HG02623 (cell line): ENCODE measurements at regions not wholly inside any gene's neighbourhood (a gene's known extent, or its start where the extent isn't known, plus 50 kb on each side); places are given as distances from the start of the nearest gene placed in this dataset.

Experiments
- ATAC-seq: cut with Tn5 transposase; IDR thresholded peaks from one replicate; pipeline ENCODE4 v1.9.1; 2021; ENCODE audit warnings: moderate library complexity; ENCODE audit not compliant: unreplicated experiment

DNA sequence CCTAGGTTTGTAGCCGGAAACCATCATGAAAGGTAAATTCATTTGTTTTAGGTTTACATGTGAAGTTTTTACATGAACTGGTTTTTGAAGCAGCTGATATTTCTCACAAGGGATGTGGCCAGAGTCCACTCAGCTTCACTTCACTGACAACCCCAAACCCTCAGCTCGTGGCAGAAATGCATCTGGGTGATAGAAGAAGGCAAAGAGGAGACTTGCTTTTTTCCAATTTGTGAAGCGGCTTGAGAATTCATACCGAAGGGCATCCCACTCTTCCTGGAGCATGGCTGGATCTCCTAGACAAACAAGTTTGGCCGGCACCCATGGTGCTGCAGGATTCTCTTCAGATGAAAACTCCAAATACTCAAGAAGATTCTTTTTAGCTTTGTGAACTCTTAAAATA, 392.8 kb upstream of the CNR1 start:
- ATAC-seq: no peak

DNA sequence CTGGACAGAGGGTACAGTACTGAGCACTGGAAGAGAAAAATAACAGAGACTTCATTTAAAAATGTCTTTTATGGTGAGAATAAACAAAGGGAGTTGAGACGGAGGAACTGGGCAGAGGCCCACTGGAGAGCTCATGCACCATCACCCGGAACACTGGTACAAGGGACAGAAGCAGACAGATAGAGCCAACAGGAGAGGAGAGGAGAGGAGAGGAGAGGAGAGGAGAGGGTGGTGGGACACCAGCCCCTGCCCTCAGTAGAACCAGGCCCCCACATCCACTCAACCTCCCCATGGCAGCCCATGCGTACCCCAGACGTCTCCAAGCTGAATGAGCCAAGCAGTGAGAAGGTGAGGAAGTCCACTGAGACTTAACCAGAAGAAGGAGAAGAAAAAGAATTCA, 390.5 kb upstream of the CNR1 start:
- no peak for ATAC-seq

DNA sequence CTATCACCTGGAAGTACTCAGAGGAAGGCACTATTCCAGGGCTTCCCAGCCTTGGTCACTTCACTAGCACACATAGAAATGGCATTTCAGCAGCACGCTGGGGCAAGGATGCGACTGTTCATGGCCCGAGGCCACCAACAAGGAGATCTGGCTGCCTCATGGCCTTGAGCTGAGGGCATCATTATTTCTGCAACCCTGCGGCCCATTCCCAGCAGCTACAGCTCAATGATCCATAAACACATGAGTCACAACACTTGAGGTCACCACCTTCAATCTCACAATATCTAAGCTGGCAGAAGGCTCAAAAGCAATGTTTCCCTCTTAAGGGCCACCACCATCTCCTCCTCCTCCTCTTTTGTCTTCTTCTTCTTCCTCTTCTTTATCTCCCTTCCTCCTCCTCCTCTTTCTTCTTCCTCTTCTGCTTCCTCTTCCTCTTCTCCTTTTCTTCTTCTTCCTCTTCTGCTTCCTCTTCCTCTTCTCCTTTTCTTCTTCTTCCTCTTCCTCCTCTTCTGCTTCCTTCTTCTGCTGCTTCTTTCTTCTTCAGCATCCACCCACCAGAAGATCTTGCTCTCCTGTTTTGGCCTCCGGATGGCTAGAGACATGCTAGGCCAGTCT, 382.9 kb upstream of the CNR1 start:
- no peak for ATAC-seq

DNA sequence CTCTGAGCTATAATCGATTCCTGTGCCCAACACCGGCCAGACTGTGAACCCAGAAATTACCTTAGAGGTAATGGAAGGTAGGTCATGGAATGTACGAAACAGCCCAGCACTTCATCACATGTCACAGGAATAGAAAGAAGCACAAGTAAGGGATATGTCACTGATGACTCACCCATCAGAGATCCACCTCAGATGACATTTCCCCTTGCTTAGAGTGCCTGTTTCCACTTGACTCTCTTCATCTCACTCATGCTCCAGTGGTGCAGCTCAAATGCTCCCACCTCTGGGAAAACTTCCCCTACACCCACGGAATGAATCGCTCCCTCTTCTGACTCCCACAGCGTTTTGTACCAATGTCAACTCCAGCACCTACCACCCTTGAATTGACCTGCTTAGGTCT, 381.6 kb upstream of the CNR1 start:
- no peak for ATAC-seq

DNA sequence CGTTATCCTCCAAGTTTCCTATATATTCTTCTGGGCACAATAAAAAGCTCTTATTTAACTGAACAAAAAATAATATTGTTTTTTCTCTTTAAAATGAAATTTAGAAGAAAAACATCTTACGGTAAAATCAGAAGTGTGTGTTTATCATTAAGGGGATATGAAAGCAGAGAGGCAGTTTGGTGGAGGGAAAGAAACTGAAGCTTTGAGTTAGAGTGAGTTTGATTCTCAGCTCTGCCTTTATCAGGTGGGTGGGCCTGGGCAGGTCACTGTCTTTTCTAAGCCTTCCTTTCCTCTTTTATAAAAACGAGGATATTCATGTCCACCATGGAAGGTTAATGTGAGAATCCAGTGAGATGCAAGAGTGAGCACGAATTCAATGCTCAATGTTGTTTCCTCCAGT, 379.8 kb upstream of the CNR1 start:
- no peak for ATAC-seq

DNA sequence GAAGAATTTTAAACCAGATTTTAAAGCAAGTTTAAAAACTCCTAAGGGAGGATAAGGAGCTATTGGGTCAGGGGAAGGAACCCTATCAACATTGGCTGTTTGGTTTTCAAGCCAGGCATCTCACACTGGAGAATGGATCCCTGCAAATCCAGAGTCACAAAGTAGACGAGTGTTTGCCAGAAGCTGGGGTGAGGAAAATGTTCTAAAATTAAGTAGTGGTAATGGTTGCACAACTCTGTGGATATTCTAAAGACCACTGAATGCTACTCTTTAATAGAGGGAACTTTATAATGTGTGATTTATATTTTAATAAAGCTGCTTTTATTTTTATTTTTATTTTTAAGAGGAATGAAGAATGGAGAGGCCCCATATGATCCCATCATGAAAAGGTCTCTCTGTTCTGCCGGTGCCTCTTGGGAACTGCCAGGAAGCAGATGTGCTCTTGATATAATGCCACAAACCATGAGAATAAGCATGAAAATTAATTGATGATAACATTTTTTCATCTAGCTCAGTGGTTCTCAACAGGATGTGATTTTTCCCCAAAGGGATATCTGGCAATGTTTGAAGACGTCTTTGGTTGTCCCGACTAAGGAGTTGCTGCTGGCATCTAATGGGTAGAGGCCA, 379.0 kb upstream of the CNR1 start:
- ATAC-seq: no peak

DNA sequence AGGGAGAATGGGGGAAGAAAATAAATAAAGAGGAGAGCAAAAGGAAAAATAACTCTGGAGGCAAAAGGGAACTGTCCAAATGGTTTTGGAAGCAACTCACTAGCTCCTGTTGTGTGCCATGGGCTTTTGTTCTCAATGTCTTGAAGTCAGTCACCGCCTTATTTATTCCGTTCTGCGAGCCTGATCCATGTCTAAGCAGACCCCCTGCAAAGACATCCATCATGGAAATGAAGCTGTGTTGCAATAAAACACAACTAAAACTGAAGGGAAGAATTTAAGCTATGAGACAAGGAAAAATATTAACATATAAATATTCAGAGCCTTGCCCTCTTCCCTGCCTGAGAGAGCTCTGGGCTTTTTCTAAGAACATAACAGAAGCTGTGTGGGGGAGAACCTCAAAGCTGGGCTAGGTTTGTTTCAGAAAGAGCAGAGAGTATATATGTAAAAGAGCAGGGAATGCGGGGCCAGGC, 373.2 kb upstream of the CNR1 start:
- ATAC-seq: no peak

DNA sequence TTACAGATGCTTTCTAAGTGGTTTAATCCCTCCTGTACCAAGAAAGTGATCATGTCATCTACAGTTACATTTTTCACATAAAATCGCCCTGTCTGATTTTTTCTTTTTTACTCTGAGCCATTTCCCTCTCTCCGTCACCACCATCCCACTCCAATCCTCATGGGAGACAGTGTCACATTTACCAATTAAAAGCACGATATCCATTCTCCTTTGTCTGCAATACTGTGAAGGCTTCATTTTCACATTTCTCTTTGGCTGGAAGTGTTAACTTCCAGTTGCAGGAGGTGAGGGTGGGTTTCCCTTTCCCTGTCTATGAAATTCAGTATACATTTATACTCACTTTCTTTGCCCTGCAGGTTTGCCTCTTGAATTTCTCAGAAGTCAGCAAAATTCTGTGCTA, 372.7 kb upstream of the CNR1 start:
- no peak for ATAC-seq

DNA sequence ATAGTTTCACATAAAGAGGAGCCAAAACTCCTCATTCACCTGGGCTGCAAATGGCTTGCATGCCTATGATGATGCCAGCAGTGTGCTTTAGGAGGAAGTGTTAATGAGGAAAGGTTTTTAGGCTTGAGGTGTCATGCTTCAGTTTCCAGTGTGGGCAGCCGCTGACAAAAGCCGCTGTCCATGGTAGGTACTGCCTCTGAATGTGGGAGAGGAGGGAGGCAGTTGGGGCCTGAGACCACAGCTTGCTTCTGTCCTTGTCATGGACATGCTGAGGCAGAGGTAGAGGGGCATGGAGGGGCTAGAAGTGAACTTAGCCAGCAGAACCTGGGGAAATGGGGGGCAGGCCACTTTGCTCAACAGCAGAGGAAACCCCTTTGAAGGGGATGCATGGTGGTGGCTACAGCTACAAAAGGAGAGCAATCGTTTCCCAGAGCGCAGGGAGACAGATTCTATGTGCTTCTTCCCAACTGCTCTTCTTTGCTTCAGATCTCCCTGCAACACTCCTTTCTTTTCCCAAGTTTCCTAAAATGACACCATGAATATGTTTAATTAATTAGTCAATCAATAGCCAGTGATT, 372.1 kb upstream of the CNR1 start:
- no peak for ATAC-seq

DNA sequence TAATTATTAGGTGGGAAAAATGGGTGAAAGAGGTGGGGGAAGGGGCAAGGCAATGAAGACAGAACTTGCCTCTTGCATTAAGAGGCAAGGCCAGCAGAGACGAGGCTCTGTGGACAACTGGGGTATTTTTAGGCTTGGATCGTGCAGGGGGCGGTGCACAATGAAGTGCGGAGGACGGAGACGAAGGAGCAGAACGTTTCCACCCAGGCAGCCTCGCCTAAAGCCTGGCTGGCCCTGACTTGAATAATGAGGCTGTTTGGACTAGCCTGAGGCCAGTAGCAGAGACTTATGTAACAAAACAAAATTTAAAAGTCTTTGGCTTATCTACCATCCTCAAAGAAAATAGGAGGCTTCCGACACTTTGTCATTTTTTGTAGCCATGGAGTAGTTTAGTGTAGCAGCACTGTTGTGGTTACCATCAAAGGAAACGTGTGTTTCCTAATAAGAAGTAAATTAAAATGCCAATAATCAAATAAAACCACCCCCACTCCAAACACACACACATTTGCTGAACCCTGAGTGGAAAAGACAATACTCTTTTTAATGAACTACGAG, 370.0 kb upstream of the CNR1 start:
- ATAC-seq: no peak

DNA sequence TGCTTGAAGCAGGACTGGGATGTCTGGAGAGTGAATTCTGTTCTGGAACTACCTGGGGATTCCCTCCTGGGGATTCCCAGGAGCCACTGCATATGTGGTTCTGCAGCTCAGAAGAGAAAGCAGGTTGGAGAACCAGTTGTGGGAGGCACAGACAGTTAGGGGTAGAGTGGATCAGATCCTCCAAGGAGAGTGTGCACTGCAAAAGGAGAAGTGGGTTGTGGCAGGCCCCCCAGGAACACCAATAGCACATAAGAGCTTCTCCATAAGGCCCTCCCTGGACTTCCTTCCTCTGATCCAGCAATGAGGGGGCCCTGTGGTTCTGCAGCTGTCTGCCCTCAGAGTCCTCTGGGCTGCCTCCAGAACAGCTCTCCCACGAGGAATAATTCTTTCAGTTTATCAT, 369.2 kb upstream of the CNR1 start:
- no peak for ATAC-seq

DNA sequence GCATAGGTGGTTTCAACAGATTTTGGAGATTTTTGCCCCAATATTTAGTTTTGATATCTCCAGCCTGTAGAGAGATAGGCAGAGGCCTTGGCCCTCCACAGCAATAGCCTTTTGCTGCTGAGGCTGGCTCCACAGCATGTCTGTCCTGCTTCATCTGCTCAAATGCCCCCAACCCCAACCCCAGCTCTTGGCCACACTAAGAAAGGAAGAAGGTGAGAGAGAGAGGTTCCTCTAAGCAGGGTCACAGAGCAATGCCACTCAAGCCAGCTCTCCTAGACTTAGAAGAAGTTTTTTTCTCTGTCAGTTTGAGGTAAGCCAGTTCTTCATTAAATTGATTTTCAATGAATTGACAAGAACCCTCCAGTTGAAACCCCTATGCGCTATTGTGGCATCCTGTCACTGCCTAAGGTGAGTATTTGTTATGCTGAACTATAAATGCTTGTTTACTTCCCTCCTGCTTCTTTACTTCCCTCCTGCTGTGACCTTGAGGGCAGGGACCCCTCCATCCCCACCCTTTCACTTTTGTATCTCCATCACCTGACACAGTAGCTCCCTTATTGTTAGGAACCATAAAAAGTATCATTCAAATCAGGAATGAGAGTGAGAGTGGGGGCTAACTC, 366.2 kb upstream of the CNR1 start:
- ATAC-seq: no peak

DNA sequence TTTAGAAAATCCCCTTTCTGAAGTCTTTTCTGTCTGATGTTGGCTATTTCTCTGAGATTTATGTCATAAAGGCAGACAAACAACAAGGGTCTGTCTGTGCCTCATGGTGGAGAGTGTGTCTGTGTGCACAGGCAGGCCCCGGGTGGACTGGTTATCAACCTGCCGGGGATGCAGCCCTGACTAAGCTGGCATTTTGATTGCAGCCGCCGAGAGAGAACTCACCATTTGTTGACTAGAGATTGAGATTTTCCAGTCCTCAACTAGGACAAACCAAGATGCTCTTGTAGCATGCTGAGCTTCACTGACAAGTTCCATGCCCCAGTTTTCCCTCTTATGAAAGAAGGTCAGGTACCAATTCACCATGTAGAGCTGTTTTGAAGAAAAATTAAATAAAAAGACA, 363.6 kb upstream of the CNR1 start:
- no peak for ATAC-seq

DNA sequence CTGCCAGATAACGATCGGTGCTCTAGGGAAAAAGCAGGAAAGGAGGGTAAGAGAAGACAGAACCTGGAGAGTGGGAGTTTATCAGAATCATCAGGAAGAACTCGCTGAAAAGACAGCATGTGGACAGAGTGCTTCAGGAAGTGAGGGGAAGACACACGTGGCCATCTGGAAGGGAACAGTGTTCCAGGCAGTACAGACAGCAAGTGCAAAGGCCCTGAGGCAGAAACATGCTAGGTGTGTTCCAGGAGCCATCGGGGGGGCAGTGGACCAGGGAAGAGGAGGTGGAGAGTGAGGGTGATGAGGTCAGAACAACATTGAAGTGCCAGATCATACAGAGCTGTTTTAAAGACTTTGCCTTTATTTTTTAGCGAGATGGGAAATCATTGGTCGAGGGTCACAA, 354.3 kb upstream of the CNR1 start:
- no peak for ATAC-seq

DNA sequence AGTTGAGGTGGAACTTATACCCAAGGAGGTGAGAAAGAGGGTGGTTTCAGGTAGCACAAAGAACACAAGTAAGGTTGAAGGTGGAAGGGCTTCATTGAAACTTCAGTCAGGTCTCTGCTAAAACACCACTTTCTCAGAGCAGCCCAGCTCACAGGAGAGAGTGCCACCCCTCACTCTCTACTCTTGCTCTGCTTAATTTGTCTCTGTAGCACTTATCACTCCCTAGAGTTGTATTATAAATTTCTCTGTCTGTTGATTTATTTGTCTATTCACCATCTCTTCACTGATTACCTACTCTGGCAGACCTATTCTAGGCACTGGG, 353.8 kb upstream of the CNR1 start:
- ATAC-seq: no peak

DNA sequence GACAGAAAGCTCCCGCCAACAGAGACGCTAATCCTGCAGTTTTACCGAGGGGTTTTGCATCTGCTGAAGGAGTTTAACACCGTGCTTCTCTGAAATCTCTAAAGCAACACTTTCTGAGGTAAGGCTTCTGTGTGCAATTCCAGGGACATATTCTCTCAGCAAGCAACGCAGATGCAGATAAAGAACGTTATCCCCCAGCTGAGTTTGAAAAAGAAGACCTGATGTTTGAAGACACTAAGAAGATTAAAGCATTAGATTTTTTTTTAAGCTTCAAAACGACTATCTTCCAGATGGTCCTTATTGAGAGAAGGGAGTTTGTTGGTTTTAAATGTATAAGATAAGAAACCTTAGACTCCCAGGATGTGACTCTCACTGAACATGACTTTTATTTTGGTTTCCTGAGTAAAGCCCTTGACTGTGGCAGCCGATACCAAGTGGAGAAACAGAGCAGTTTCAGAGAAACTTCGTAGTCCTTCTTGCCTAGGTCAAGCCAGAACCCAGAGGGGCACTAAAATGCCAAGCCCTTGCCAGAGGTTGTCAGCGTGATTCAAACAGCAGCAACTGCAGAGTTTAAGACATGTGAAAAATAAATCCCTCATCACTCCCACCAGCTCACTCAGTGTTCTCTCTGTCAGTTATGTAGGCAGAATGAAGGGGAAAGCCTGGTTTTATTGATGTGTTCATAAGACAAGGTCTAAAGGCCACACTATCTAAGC, 353.3 kb upstream of the CNR1 start:
- no peak for ATAC-seq

DNA sequence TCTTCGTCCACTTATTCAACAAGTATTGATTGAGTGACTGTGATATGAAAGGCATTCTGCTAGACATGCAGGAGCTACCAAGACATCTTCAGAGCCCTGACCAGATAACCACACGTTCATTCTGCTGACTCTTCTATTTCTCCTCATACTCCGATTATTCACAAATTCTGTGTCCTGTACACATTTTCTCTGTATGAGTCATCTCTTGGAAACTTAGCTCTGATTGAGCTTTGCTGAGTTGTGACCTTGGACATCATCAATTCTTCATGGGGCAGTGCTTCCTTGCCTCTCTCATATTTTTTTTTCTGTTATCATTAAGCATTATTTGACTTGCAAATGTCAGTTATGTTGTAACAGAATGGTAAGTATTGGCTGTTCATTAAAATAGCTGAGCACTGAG, 351.6 kb upstream of the CNR1 start:
- ATAC-seq: no peak

DNA sequence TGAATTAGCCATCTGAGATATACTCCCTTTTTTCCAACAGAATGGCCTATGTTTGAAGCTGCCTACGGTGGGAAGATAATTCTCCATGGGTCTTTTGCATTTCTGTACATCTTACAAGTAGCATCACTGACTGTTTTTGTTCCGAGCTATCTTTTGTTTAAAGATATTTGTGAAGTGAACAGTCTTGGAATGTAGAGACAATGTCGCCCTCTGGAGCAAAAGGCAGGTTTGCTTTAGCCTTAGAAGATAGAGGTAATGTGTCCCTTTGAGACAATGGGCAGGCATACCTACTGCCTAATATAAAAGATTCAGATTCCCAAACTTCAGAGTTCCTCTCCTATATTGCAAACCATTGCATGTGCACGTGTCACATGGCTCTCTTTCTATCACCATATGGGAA, 347.8 kb upstream of the CNR1 start:
- ATAC-seq: no peak

DNA sequence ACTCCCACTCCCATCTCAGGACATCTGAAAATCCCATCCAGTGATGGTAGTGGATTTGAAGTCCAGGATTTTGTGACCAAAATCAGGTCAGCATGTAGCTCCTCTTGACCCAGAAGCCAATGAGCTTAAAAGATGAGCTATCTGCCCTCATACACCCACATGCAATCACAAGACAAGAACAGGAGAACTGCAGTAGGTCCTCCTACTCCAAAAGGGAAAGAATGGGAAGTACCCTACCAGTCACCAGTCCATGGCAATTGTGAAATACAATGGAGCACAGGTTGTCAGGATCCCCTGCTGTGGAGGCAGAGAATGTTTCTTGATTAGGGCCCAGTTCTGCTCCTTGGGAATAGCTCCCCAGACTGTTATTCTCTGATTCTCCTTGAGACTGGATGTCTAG, 347.3 kb upstream of the CNR1 start:
- no peak for ATAC-seq

DNA sequence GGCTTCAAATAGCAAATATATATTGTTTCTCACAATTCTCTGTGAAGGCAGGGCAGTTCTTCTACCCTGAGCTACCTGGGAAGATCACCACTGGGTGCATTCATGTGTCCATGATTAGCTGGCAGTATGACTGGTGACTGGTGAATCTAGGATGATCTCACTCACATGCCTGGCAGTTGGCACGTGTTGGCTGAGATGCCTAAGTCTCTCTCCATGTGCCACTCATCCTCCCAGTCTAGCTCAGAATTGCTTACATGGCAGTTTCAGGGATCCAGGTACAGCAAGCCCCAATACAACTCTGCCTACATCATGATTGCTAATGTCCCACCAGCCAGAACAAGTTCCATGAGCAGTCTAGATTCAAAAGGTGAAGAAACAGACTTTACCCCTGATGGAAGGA, 346.8 kb upstream of the CNR1 start:
- no peak for ATAC-seq

DNA sequence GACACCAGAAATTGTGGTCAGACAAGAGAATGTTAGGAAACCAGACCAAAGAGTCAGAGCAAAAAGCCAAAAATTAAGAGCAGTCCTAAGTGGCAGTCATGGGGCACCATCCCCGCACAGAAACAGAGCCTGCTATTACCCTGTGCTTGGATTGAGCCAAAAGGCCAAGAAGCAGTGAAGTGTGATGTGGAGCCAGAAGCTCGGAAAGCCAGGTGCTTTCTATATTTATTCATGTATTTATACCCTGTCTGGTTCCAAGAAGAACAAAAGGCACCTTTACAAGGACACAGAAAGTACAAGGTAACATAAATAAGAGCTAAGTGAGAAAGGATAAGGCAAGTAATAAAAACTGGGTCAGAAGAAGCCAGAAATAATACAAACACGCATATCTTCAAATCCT, 336.2 kb upstream of the CNR1 start:
- no peak for ATAC-seq
